Bone marrow (tissue), 2 donors: ENCODE measurements at regions not wholly inside any gene's neighbourhood (a gene's known extent, or its start where the extent isn't known, plus 50 kb on each side); places are given as distances from the start of the nearest gene placed in this dataset.
A peak's percentile ranks its signal among the peaks of the same experiment; 100 is the strongest.

Experiments used
- DNase-seq, 2 donors: peaks; one replicate each; lab custom pipeline; 2025; lab: John Stamatoyannopoulos, UW

GRCh38 chr5:148708854-148709253, 54.5 kb upstream of the HTR4 start:
- no peak for DNase-seq

- no peak for DNase-seq
These were observed 57.6 kb upstream of the HTR4 start for GRCh38 chr5:148711961-148712360.

- no peak for DNase-seq
These were observed 59.6 kb upstream of the HTR4 start for GRCh38 chr5:148713735-148714508.

GRCh38 chr5:148716716-148717115, 62.4 kb upstream of the HTR4 start:
- no peak for DNase-seq

- DNase-seq = no peak
These were observed 63.3 kb upstream of the HTR4 start for GRCh38 chr5:148717668-148718067.

- no peak for DNase-seq
These were observed 65.3 kb upstream of the HTR4 start for GRCh38 chr5:148719605-148720004.

GRCh38 chr5:148720257-148720656, 65.9 kb upstream of the HTR4 start:
- DNase-seq = no peak

GRCh38 chr5:148723143-148723542, 68.8 kb upstream of the HTR4 start:
- DNase-seq = no peak

- DNase-seq = no peak
These were observed 71.3 kb upstream of the HTR4 start for GRCh38 chr5:148725675-148726074.

GRCh38 chr5:148729182-148729581, 74.9 kb upstream of the HTR4 start:
- DNase-seq = no peak

- no peak for DNase-seq
These were observed 75.9 kb upstream of the HTR4 start for GRCh38 chr5:148730270-148730669.

GRCh38 chr5:148730942-148731898, 76.9 kb upstream of the HTR4 start:
- DNase-seq = peak in 1 of 2 donors; percentile 80

GRCh38 chr5:148732692-148733091, 78.4 kb upstream of the HTR4 start:
- DNase-seq = no peak

GRCh38 chr5:148733601-148734438, 79.5 kb upstream of the HTR4 start:
- DNase-seq = peak; percentile 23 to 44

GRCh38 chr5:148734518-148734917, 80.2 kb upstream of the HTR4 start:
- no peak for DNase-seq

GRCh38 chr5:148735301-148735835, 81.0 kb upstream of the HTR4 start:
- no peak for DNase-seq

GRCh38 chr5:148739023-148739422, 84.7 kb upstream of the HTR4 start:
- DNase-seq = no peak

- no peak for DNase-seq
These were observed 85.2 kb upstream of the HTR4 start for GRCh38 chr5:148739524-148739923.

- no peak for DNase-seq
These were observed 85.9 kb upstream of the HTR4 start for GRCh38 chr5:148740079-148740858.

- peak in 1 of 2 donors; percentile 67 for DNase-seq
These were observed 85.3 kb upstream of the ADRB2 start for GRCh38 chr5:148740966-148741742.
